Caco-2 (cell line): ENCODE measurements at regions not wholly inside any gene's neighbourhood (a gene's known extent, or its start where the extent isn't known, plus 50 kb on each side); places are given as distances from the start of the nearest gene placed in this dataset.

Experiments
- BruUV-seq: library from RNA; stranded (reverse); fragments of 400-500 nt; replicated peaks from 2 replicates; lab custom pipeline; 2021; lab: Mats Ljungman, UMichigan
- CTCF ChIA-PET: fragments of 300-600 bp; sonication (Branson Sonifier 250); formaldehyde crosslinking; loops from one replicate; lab custom pipeline; 2022; ENCODE audit warnings: antibody characterized with exemption; lab: Charles Lee
- POLR2A ChIA-PET: fragments of 300-600 bp; sonication (Branson Sonifier 250); formaldehyde crosslinking; loops from one replicate; lab custom pipeline; 2022; ENCODE audit warnings: antibody characterized with exemption; lab: Charles Lee
- DNase-seq, 2 experiments: peaks; one replicate each; pipeline versions ENCODE4 v3.0.0 to v3.0.0-alpha.2; 2020 to 2022
- H3K27me3 ChIP-seq: replicated peaks from 2 replicates; pipeline ENCODE4 v1.6.0; 2011; ENCODE audit warnings: low read length; ENCODE audit not compliant: control insufficient read depth, insufficient read depth
- H3K36me3 ChIP-seq: 2 replicates; pipeline ENCODE4 v1.5.1; 2011; ENCODE audit warnings: low read length; ENCODE audit not compliant: control insufficient read depth, insufficient read depth
- H3K4me1 ChIP-seq: fragments of 250-450 bp; sonication (Bioruptor Pico); 2 replicates; pipeline ENCODE4 v1.5.1; 2020; ENCODE audit warnings: mild to moderate bottlenecking
- H3K4me3 ChIP-seq: 2 replicates; pipeline ENCODE4 v1.5.1; 2011; ENCODE audit warnings: low read depth, mild to moderate bottlenecking, control low read depth, low read length
- H3K9me3 ChIP-seq: fragments of 250-450 bp; sonication (Bioruptor Pico); 2 replicates; pipeline ENCODE4 v1.5.1; 2020; ENCODE audit warnings: mild to moderate bottlenecking, moderate library complexity
- H3K27ac Mint-ChIP-seq: one replicate; pipeline ENCODE4 v1.8.0; 2022; ENCODE audit warnings: mixed read lengths; ENCODE audit not compliant: unreplicated experiment
- H3K27me3 Mint-ChIP-seq: one replicate; pipeline ENCODE4 v1.8.0; 2022; ENCODE audit warnings: mixed read lengths; ENCODE audit not compliant: insufficient read depth, unreplicated experiment
- H3K36me3 Mint-ChIP-seq: one replicate; pipeline ENCODE4 v1.8.0; 2022; ENCODE audit warnings: mild to moderate bottlenecking, mixed read lengths; ENCODE audit not compliant: insufficient read depth, unreplicated experiment
- H3K4me1 Mint-ChIP-seq: one replicate; pipeline ENCODE4 v1.8.0; 2022; ENCODE audit warnings: low read depth, mixed read lengths; ENCODE audit not compliant: unreplicated experiment
- H3K4me3 Mint-ChIP-seq: one replicate; pipeline ENCODE4 v1.8.0; 2022; ENCODE audit warnings: mild to moderate bottlenecking, moderate library complexity, mixed read lengths; ENCODE audit not compliant: unreplicated experiment
- H3K9me3 Mint-ChIP-seq: one replicate; pipeline ENCODE4 v1.8.0; 2022; ENCODE audit warnings: mixed read lengths; ENCODE audit not compliant: unreplicated experiment
- CTCF ChIP-seq, 2 experiments: fragments of 200-600 bp in 1 of 2; IDR thresholded peaks; 1 replicate in 1 of 2; 2 replicates in 1 of 2; pipeline versions ENCODE4 v1.5.1 to v1.8.0; 2011 to 2022; ENCODE audit warnings: antibody characterized with exemption in 1 of 2, control low read depth in 1 of 2, inconsistent platforms in 1 of 2, low read depth in 1 of 2, low read length in 1 of 2, mild to moderate bottlenecking in 1 of 2, moderate library complexity in 1 of 2; ENCODE audit not compliant: insufficient read depth in 1 of 2, severe bottlenecking in 1 of 2, unreplicated experiment in 1 of 2
- intact Hi-C: fragments of 100-400 bp; cut with micrococcal nuclease; formaldehyde crosslinking; loops from one replicate; pipeline ENCODE4 v1.10.0; 2022; ENCODE audit not compliant: unreplicated experiment

- TF ChIP-seq CTCF (IDR thresholded peaks at IDR 0.05; ENCODE audit: insufficient read depth in 1 of 2, low read depth in 1 of 2, low read length in 1 of 2, severe bottlenecking in 1 of 2, unreplicated experiment in 1 of 2): no peak
- intact Hi-C loops: no loop called here
These were observed 1511.2 kb upstream of the CDH9 start for GRCh38 chr5:28549588-28549987.

GRCh38 chr5:28548856-28549255 is 1510.5 kb upstream of the CDH9 start:
- H3K4me3 ChIP-seq: no peak overlapping the region

More at GRCh38 chr5:28549588-28549987, 1511.2 kb upstream of the CDH9 start:
- H3K27ac Mint-ChIP-seq: no peak overlapping the region
- no peaks in the 10 kb centered on the region for H3K27me3 Mint-ChIP-seq
- no peak for DNase-seq
- Histone ChIP-seq H3K36me3 (no peaks in the 10 kb centered on the region), H3K9me3 (no peaks in the 10 kb centered on the region), H3K4me1 (no peaks in the 10 kb centered on the region), H3K27me3 (no peaks in the 10 kb centered on the region), H3K4me3 (no peak overlapping the region)
- POLR2A ChIA-PET: no interaction called here
- peaks cover 9% of the 10 kb centered on the region for H3K9me3 Mint-ChIP-seq
- CTCF ChIA-PET: no interaction called here
- no peaks in the 10 kb centered on the region for H3K36me3 Mint-ChIP-seq
- H3K4me1 Mint-ChIP-seq: no peaks in the 10 kb centered on the region
- H3K4me3 Mint-ChIP-seq: no peak overlapping the region
- no TSS peak for BruUV-seq

GRCh38 chr5:28544501-28544900 is 1506.1 kb upstream of the CDH9 start:
- H3K36me3 Mint-ChIP-seq: no peaks in the 10 kb centered on the region
- Histone ChIP-seq H3K36me3 (no peaks in the 10 kb centered on the region), H3K27me3 (no peaks in the 10 kb centered on the region), H3K4me1 (no peaks in the 10 kb centered on the region), H3K4me3 (no peak overlapping the region), H3K9me3 (no peaks in the 10 kb centered on the region)
- no TSS peak for BruUV-seq
- DNase-seq: no peak
- TF ChIP-seq CTCF (IDR thresholded peaks at IDR 0.05; ENCODE audit: insufficient read depth in 1 of 2, low read depth in 1 of 2, low read length in 1 of 2, severe bottlenecking in 1 of 2, unreplicated experiment in 1 of 2): no peak
- no peaks in the 10 kb centered on the region for H3K27me3 Mint-ChIP-seq
- no peak overlapping the region for H3K27ac Mint-ChIP-seq
- no peaks in the 10 kb centered on the region for H3K4me1 Mint-ChIP-seq
- POLR2A ChIA-PET: no interaction called here
- intact Hi-C loops: no loop called here
- no peaks in the 10 kb centered on the region for H3K9me3 Mint-ChIP-seq
- CTCF ChIA-PET: no interaction called here
- no peak overlapping the region for H3K4me3 Mint-ChIP-seq

More at GRCh38 chr5:28548856-28549255, 1510.5 kb upstream of the CDH9 start:
- Histone ChIP-seq H3K4me1 (no peaks in the 10 kb centered on the region), H3K36me3 (no peaks in the 10 kb centered on the region), H3K27me3 (no peaks in the 10 kb centered on the region), H3K9me3 (no peaks in the 10 kb centered on the region)
- Mint-ChIP-seq H3K27me3 (no peaks in the 10 kb centered on the region), H3K9me3 (peaks cover 9% of the 10 kb centered on the region), H3K4me1 (no peaks in the 10 kb centered on the region), H3K4me3 (no peak overlapping the region), H3K27ac (no peak overlapping the region), H3K36me3 (no peaks in the 10 kb centered on the region)
- no peak for TF ChIP-seq CTCF (IDR thresholded peaks at IDR 0.05; ENCODE audit: insufficient read depth in 1 of 2, low read depth in 1 of 2, low read length in 1 of 2, severe bottlenecking in 1 of 2, unreplicated experiment in 1 of 2)
- BruUV-seq: no TSS peak
- ChIA-PET CTCF (no interaction called here), POLR2A (no interaction called here)
- DNase-seq: no peak
- intact Hi-C loops: no loop called here
